ENCODE measurements at regions not wholly inside any gene's neighbourhood (a gene's known extent, or its start where the extent isn't known, plus 50 kb on each side); places are given as distances from the start of the nearest gene placed in this dataset.

- Mint-ChIP-seq H3K27me3 (ENCODE audit: insufficient read depth, low read depth, poor library complexity) (peaks cover 2% of the 10 kb centered on the region), H3K9me3 (no peaks in the 10 kb centered on the region; the same call in 2 of the 3 replicates), H3K4me3 (no peak overlapping the region), H3K27ac (no peak overlapping the region), H3K4me1 (no peaks in the 10 kb centered on the region), H3K36me3 (ENCODE audit: low read depth) (no peaks in the 10 kb centered on the region; the same call in 2 of the 3 replicates)
- Histone ChIP-seq H3K4me1 (ENCODE audit: insufficient read depth) (no peaks in the 10 kb centered on the region), H3K27me3 (ENCODE audit: insufficient read depth) (no peaks in the 10 kb centered on the region), H3K27ac (ENCODE audit: low read depth) (no peak overlapping the region), H3K4me2 (no peak overlapping the region), H3K4me3 (no peak overlapping the region), H3K36me3 (ENCODE audit: insufficient read depth) (no peaks in the 10 kb centered on the region), H2AFZ (no peak overlapping the region), H3F3A (replicated peaks; ENCODE audit: low read depth) (no peaks in the 10 kb centered on the region), H4K20me1 (replicated peaks; ENCODE audit: insufficient read depth) (no peaks in the 10 kb centered on the region), H3K9me2 (ENCODE audit: insufficient read depth) (peaks cover 18% of the 10 kb centered on the region), H3K79me2 (replicated peaks; ENCODE audit: insufficient read depth) (no peaks in the 10 kb centered on the region)
- TF ChIP-seq ZNF114 (CRISPR knock-in tag; IDR thresholded peaks at IDR 0.05): no peak
- no peak for TF ChIP-seq CTCF (conservative IDR thresholded peaks at IDR 0.05; ENCODE audit: low read depth in 2 of 2)
- no peak for TF ChIP-seq POLR2AphosphoS5 (IDR thresholded peaks at IDR 0.05; ENCODE audit: low read depth)
- no peak for TF ChIP-seq EZH2phosphoT487 (IDR thresholded peaks at IDR 0.05; ENCODE audit: unreplicated experiment)
- TF ChIP-seq JUNB (IDR thresholded peaks at IDR 0.05; ENCODE audit: unreplicated experiment): no peak
- TF ChIP-seq STAT1 (IDR thresholded peaks at IDR 0.05; ENCODE audit: unreplicated experiment): no peak
- no peak for TF ChIP-seq ETS1 (IDR thresholded peaks at IDR 0.05)
- TF ChIP-seq ZNF462 (CRISPR knock-in tag; IDR thresholded peaks at IDR 0.05): no peak
- TF ChIP-seq EZH2 (IDR thresholded peaks at IDR 0.05; ENCODE audit: low read depth, unreplicated experiment): no peak
- TF ChIP-seq CREB1 (CRISPR knock-in tag; IDR thresholded peaks at IDR 0.05; ENCODE audit: low read depth): no peak
- no peak for TF ChIP-seq NANOG (IDR thresholded peaks at IDR 0.05; ENCODE audit: borderline replicate concordance)
- DNase-seq (ENCODE audit: low spot score): no peak
- no peak for ATAC-seq
These were observed 103.7 kb downstream of the AKAP11 start for GRCh38 chr13:42375663-42376062.
